ENCODE measurements at regions not wholly inside any gene's neighbourhood (a gene's known extent, or its start where the extent isn't known, plus 50 kb on each side); places are given as distances from the start of the nearest gene placed in this dataset.

- Histone ChIP-seq H2BK5ac (ENCODE audit: low read depth, low read length, poor library complexity, severe bottlenecking) (no peak overlapping the region), H3K18ac (ENCODE audit: low read depth in 1 of 2, low read length in 2 of 2) (no peak overlapping the region), H2AFZ (ENCODE audit: low read depth, low read length) (no peak overlapping the region), H3K23ac (ENCODE audit: low read length in 2 of 2) (no peak overlapping the region), H2AK5ac (ENCODE audit: low read length, severe bottlenecking) (no peak overlapping the region), H3K79me1 (replicated peaks; ENCODE audit: low read length, poor library complexity, severe bottlenecking) (no peaks in the 10 kb centered on the region), H3K4me1 (ENCODE audit: control insufficient read depth, insufficient read depth, low read depth, low read length) (no peaks in the 10 kb centered on the region), H3K27ac (ENCODE audit: low read length, poor library complexity, severe bottlenecking) (no peak overlapping the region), H2BK12ac (ENCODE audit: low read length in 2 of 2) (no peak overlapping the region), H2BK15ac (ENCODE audit: low read depth, poor library complexity, severe bottlenecking) (no peak overlapping the region), H3K9me3 (ENCODE audit: control insufficient read depth, low read length) (no peaks in the 10 kb centered on the region), H3K36me3 (ENCODE audit: control insufficient read depth in 1 of 2, insufficient read depth in 2 of 2, low read depth in 1 of 2, low read length in 2 of 2) (no peaks in the 10 kb centered on the region), H2BK120ac (ENCODE audit: low read depth, low read length) (no peak overlapping the region), H3K14ac (ENCODE audit: low read length in 2 of 2) (no peak overlapping the region), H4K8ac (ENCODE audit: low read length) (no peak overlapping the region), H3K9ac (ENCODE audit: low read length) (no peak overlapping the region), H3K27me3 (ENCODE audit: control insufficient read depth in 1 of 2, insufficient read depth in 1 of 2, low read length in 2 of 2) (peaks cover 0 to 21% of the 10 kb centered on the region in 2 experiments), H3K4me3 (ENCODE audit: insufficient read depth in 1 of 2, low read depth in 1 of 2, low read length in 2 of 2) (no peak overlapping the region), H3K4ac (ENCODE audit: low read depth in 1 of 2, low read length in 2 of 2) (no peak overlapping the region), H3K4me2 (ENCODE audit: low read length, poor library complexity, severe bottlenecking) (no peak overlapping the region), H4K91ac (ENCODE audit: low read length) (no peak overlapping the region)
- DNase-seq = no peak
Observed at GRCh38 chr20:40777653-40778052, 88.6 kb upstream of the MAFB start.

DNA sequence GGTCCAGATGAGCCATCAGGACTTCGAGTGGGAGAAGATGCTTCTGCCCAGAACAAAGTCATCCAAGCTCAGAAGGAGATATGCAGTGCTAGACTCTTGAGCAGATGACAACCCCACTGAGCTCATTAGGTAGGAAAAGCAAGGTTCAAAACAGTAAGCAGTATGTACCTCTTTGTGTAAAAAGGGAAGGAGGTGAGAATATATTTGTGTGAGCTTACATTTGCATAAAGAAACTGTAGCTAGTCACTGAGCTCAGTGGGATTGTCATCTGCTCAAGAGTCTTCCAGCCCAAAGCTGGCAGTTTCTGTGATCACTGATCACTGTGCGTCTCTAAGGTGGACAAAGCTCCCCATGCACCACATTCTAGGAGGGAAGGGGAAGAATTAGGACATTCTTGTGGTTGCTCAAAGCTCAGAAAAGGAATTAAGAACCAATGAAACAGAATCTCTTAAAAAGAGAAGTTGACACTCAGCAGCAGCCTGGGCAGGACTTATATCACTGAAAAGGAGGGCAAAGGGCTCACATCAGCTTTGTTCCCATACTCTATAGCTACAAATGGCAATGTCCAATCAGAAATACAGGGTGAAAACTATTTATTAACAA is 90.0 kb upstream of the MAFB start:
- 41% methylated on average over 1 of the region's 2 CpGs for WGBS
- no peak overlapping the region for H3K14ac ChIP-seq (ENCODE audit: low read length in 2 of 2)

GRCh38 chr20:40781327-40782042 is 92.4 kb upstream of the MAFB start:
- H3K23ac ChIP-seq (ENCODE audit: low read length in 2 of 2) = no peak overlapping the region
- H4K91ac ChIP-seq (ENCODE audit: low read length) = no peak overlapping the region
- H3K79me1 ChIP-seq (replicated peaks; ENCODE audit: low read length, poor library complexity, severe bottlenecking) = no peaks in the 10 kb centered on the region
- H3K36me3 ChIP-seq (ENCODE audit: control insufficient read depth in 1 of 2, insufficient read depth in 2 of 2, low read depth in 1 of 2, low read length in 2 of 2) = no peaks in the 10 kb centered on the region
- no peak overlapping the region for H3K4me2 ChIP-seq (ENCODE audit: low read length, poor library complexity, severe bottlenecking)
- H3K27me3 ChIP-seq (ENCODE audit: control insufficient read depth in 1 of 2, insufficient read depth in 1 of 2, low read length in 2 of 2) = peaks cover 0 to 37% of the 10 kb centered on the region in 2 experiments
- H3K4me1 ChIP-seq (ENCODE audit: control insufficient read depth, insufficient read depth, low read depth, low read length) = no peaks in the 10 kb centered on the region
- H2AK5ac ChIP-seq (ENCODE audit: low read length, severe bottlenecking) = no peak overlapping the region
- no peak overlapping the region for H3K27ac ChIP-seq (ENCODE audit: low read length, poor library complexity, severe bottlenecking)
- no peak for DNase-seq
- H2BK120ac ChIP-seq (ENCODE audit: low read depth, low read length) = no peak overlapping the region
- no peak overlapping the region for H4K8ac ChIP-seq (ENCODE audit: low read length)
- no peak overlapping the region for H2BK5ac ChIP-seq (ENCODE audit: low read depth, low read length, poor library complexity, severe bottlenecking)
- WGBS = 88% methylated on average over 14 of the region's 14 CpGs
- H3K9me3 ChIP-seq (ENCODE audit: control insufficient read depth, low read length) = no peaks in the 10 kb centered on the region
- peak overlapping the region in 1 of 2 experiments; percentile 10 for H3K4me3 ChIP-seq (ENCODE audit: insufficient read depth in 1 of 2, low read depth in 1 of 2, low read length in 2 of 2)
- no peak overlapping the region for H3K18ac ChIP-seq (ENCODE audit: low read depth in 1 of 2, low read length in 2 of 2)
- no peak overlapping the region for H3K4ac ChIP-seq (ENCODE audit: low read depth in 1 of 2, low read length in 2 of 2)
- H3K14ac ChIP-seq (ENCODE audit: low read length in 2 of 2) = no peak overlapping the region
- H2AFZ ChIP-seq (ENCODE audit: low read depth, low read length) = no peak overlapping the region
- H2BK12ac ChIP-seq (ENCODE audit: low read length in 2 of 2) = no peak overlapping the region
- no peak overlapping the region for H2BK15ac ChIP-seq (ENCODE audit: low read depth, poor library complexity, severe bottlenecking)
- H3K9ac ChIP-seq (ENCODE audit: low read length) = no peak overlapping the region

More for the DNA sequence above, 90.0 kb upstream of the MAFB start:
- DNase-seq = no peak
- Histone ChIP-seq H2AFZ (ENCODE audit: low read depth, low read length) (no peak overlapping the region), H3K18ac (ENCODE audit: low read depth in 1 of 2, low read length in 2 of 2) (no peak overlapping the region), H3K27me3 (ENCODE audit: control insufficient read depth in 1 of 2, insufficient read depth in 1 of 2, low read length in 2 of 2) (peaks cover 0 to 34% of the 10 kb centered on the region in 2 experiments), H3K36me3 (ENCODE audit: control insufficient read depth in 1 of 2, insufficient read depth in 2 of 2, low read depth in 1 of 2, low read length in 2 of 2) (no peaks in the 10 kb centered on the region), H3K79me1 (replicated peaks; ENCODE audit: low read length, poor library complexity, severe bottlenecking) (no peaks in the 10 kb centered on the region), H3K4me1 (ENCODE audit: control insufficient read depth, insufficient read depth, low read depth, low read length) (no peaks in the 10 kb centered on the region), H3K4me3 (ENCODE audit: insufficient read depth in 1 of 2, low read depth in 1 of 2, low read length in 2 of 2) (no peak overlapping the region), H3K4me2 (ENCODE audit: low read length, poor library complexity, severe bottlenecking) (no peak overlapping the region), H3K23ac (ENCODE audit: low read length in 2 of 2) (no peak overlapping the region), H3K27ac (ENCODE audit: low read length, poor library complexity, severe bottlenecking) (no peak overlapping the region), H2AK5ac (ENCODE audit: low read length, severe bottlenecking) (no peak overlapping the region), H3K9me3 (ENCODE audit: control insufficient read depth, low read length) (no peaks in the 10 kb centered on the region), H2BK120ac (ENCODE audit: low read depth, low read length) (no peak overlapping the region), H2BK5ac (ENCODE audit: low read depth, low read length, poor library complexity, severe bottlenecking) (no peak overlapping the region), H4K91ac (ENCODE audit: low read length) (no peak overlapping the region), H3K4ac (ENCODE audit: low read depth in 1 of 2, low read length in 2 of 2) (no peak overlapping the region), H2BK15ac (ENCODE audit: low read depth, poor library complexity, severe bottlenecking) (no peak overlapping the region), H3K9ac (ENCODE audit: low read length) (no peak overlapping the region), H4K8ac (ENCODE audit: low read length) (no peak overlapping the region), H2BK12ac (ENCODE audit: low read length in 2 of 2) (no peak overlapping the region)

DNA sequence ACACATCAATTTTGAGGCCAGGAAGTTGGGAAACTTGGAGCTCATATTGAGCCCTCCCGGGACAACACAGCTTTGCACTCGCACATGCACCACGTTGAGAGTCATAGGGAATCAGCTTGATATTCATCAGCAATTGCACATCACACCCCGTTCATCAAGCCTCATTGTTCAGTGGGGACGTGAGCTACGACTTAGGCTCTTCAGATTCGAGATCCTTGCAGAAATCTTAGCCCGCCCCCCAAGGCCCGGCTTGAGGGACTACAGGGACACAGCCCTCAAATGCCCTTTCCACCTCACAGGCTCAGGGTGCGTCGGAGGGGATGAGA is 93.0 kb upstream of the MAFB start:
- WGBS = 79% methylated on average over 11 of the region's 11 CpGs

More for the DNA sequence above, 93.0 kb upstream of the MAFB start:
- Histone ChIP-seq H3K23ac (ENCODE audit: low read length in 2 of 2) (no peak overlapping the region), H3K27me3 (ENCODE audit: control insufficient read depth in 1 of 2, insufficient read depth in 1 of 2, low read length in 2 of 2) (peaks cover 0 to 37% of the 10 kb centered on the region in 2 experiments), H3K4me1 (ENCODE audit: control insufficient read depth, insufficient read depth, low read depth, low read length) (no peaks in the 10 kb centered on the region), H2BK12ac (ENCODE audit: low read length in 2 of 2) (no peak overlapping the region), H4K8ac (ENCODE audit: low read length) (no peak overlapping the region), H3K4ac (ENCODE audit: low read depth in 1 of 2, low read length in 2 of 2) (no peak overlapping the region), H2BK15ac (ENCODE audit: low read depth, poor library complexity, severe bottlenecking) (no peak overlapping the region), H2BK5ac (ENCODE audit: low read depth, low read length, poor library complexity, severe bottlenecking) (no peak overlapping the region), H3K9ac (ENCODE audit: low read length) (no peak overlapping the region), H3K9me3 (ENCODE audit: control insufficient read depth, low read length) (no peaks in the 10 kb centered on the region), H3K4me3 (ENCODE audit: insufficient read depth in 1 of 2, low read depth in 1 of 2, low read length in 2 of 2) (no peak overlapping the region), H2AFZ (ENCODE audit: low read depth, low read length) (no peak overlapping the region), H3K79me1 (replicated peaks; ENCODE audit: low read length, poor library complexity, severe bottlenecking) (no peaks in the 10 kb centered on the region), H3K36me3 (ENCODE audit: control insufficient read depth in 1 of 2, insufficient read depth in 2 of 2, low read depth in 1 of 2, low read length in 2 of 2) (no peaks in the 10 kb centered on the region), H2AK5ac (ENCODE audit: low read length, severe bottlenecking) (no peak overlapping the region), H3K4me2 (ENCODE audit: low read length, poor library complexity, severe bottlenecking) (no peak overlapping the region), H3K18ac (ENCODE audit: low read depth in 1 of 2, low read length in 2 of 2) (no peak overlapping the region), H4K91ac (ENCODE audit: low read length) (no peak overlapping the region), H3K27ac (ENCODE audit: low read length, poor library complexity, severe bottlenecking) (no peak overlapping the region), H3K14ac (ENCODE audit: low read length in 2 of 2) (no peak overlapping the region), H2BK120ac (ENCODE audit: low read depth, low read length) (no peak overlapping the region)
- DNase-seq = no peak

Measured in mesenchymal stem cell (in vitro differentiated cells and primary cell).